HuH-7.5 (cell line): ENCODE measurements at regions not wholly inside any gene's neighbourhood (a gene's known extent, or its start where the extent isn't known, plus 50 kb on each side); places are given as distances from the start of the nearest gene placed in this dataset.

Experiments used
- DNase-seq: peaks from one replicate; pipeline ENCODE4 v3.0.0; 2011; ENCODE audit warnings: low spot score

GRCh38 chrX:39832211-39832610 is 265.5 kb downstream of the BCOR start:
- DNase-seq = no peak

- no peak for DNase-seq
Measured at GRCh38 chrX:39834600-39834999, 263.2 kb downstream of the BCOR start.

GRCh38 chrX:39835241-39835640 is 262.5 kb downstream of the BCOR start:
- DNase-seq = no peak

GRCh38 chrX:39835776-39836175 is 262.0 kb downstream of the BCOR start:
- no peak for DNase-seq

GRCh38 chrX:39836802-39837420 is 260.8 kb downstream of the BCOR start:
- DNase-seq = no peak

- DNase-seq = no peak
Measured at GRCh38 chrX:39837688-39838087, 260.1 kb downstream of the BCOR start.

GRCh38 chrX:39839371-39839770 is 258.4 kb downstream of the BCOR start:
- no peak for DNase-seq

- no peak for DNase-seq
Measured at GRCh38 chrX:39840133-39840532, 257.6 kb downstream of the BCOR start.

- no peak for DNase-seq
Measured at GRCh38 chrX:39840581-39841093, 257.1 kb downstream of the BCOR start.

- DNase-seq = no peak
Measured at GRCh38 chrX:39841604-39842003, 256.2 kb downstream of the BCOR start.

GRCh38 chrX:39842281-39842973 is 255.3 kb downstream of the BCOR start:
- DNase-seq = no peak

- no peak for DNase-seq
Measured at GRCh38 chrX:39843318-39843717, 254.4 kb downstream of the BCOR start.

- no peak for DNase-seq
Measured at GRCh38 chrX:39845233-39845632, 252.5 kb downstream of the BCOR start.

- DNase-seq = no peak
Measured at GRCh38 chrX:39846460-39846859, 251.3 kb downstream of the BCOR start.

GRCh38 chrX:39848243-39848642 is 249.5 kb downstream of the BCOR start:
- no peak for DNase-seq

GRCh38 chrX:39848900-39849299 is 248.9 kb downstream of the BCOR start:
- no peak for DNase-seq

GRCh38 chrX:39850209-39850608 is 247.5 kb downstream of the BCOR start:
- no peak for DNase-seq

- DNase-seq = no peak
Measured at GRCh38 chrX:39850630-39851152, 247.1 kb downstream of the BCOR start.

- DNase-seq = no peak
Measured at GRCh38 chrX:39851745-39852455, 245.9 kb downstream of the BCOR start.

GRCh38 chrX:39852491-39852890 is 245.3 kb downstream of the BCOR start:
- no peak for DNase-seq

- DNase-seq = no peak
Measured at GRCh38 chrX:39853417-39854030, 244.2 kb downstream of the BCOR start.
